ENCODE measurements at regions not wholly inside any gene's neighbourhood (a gene's known extent, or its start where the extent isn't known, plus 50 kb on each side); places are given as distances from the start of the nearest gene placed in this dataset.

GRCh38 chr2:211129798-211130197, 573.4 kb downstream of the CPS1 start:
- TF ChIP-seq, protein P1, sequence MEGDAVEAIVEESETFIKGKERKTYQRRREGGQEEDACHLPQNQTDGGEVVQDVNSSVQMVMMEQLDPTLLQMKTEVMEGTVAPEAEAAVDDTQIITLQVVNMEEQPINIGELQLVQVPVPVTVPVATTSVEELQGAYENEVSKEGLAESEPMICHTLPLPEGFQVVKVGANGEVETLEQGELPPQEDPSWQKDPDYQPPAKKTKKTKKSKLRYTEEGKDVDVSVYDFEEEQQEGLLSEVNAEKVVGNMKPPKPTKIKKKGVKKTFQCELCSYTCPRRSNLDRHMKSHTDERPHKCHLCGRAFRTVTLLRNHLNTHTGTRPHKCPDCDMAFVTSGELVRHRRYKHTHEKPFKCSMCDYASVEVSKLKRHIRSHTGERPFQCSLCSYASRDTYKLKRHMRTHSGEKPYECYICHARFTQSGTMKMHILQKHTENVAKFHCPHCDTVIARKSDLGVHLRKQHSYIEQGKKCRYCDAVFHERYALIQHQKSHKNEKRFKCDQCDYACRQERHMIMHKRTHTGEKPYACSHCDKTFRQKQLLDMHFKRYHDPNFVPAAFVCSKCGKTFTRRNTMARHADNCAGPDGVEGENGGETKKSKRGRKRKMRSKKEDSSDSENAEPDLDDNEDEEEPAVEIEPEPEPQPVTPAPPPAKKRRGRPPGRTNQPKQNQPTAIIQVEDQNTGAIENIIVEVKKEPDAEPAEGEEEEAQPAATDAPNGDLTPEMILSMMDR (conservative IDR thresholded peaks at IDR 0.05) = no peak
- TF ChIP-seq ZFX (IDR thresholded peaks at IDR 0.05) = no peak
